ENCODE measurements at regions not wholly inside any gene's neighbourhood (a gene's known extent, or its start where the extent isn't known, plus 50 kb on each side); places are given as distances from the start of the nearest gene placed in this dataset.

- H3K4me2 ChIP-seq (ENCODE audit: low read depth, low read length, poor library complexity, severe bottlenecking) = no peak overlapping the region
- no peaks in the 10 kb centered on the region for H3K27me3 ChIP-seq (ENCODE audit: insufficient read depth, low read length, poor library complexity, severe bottlenecking)
- H3K4me1 ChIP-seq (ENCODE audit: insufficient read depth, low read length, poor library complexity, severe bottlenecking) = no peaks in the 10 kb centered on the region
- no peak overlapping the region for H3K9ac ChIP-seq (ENCODE audit: low read depth, low read length, poor library complexity, severe bottlenecking)
- no peaks in the 10 kb centered on the region for H4K20me1 ChIP-seq (ENCODE audit: insufficient read depth, low read length, poor library complexity, severe bottlenecking)
- no peaks in the 10 kb centered on the region for H3K36me3 ChIP-seq (ENCODE audit: insufficient read depth, low read length)
- H2AFZ ChIP-seq (ENCODE audit: low read length) = no peak overlapping the region
- H3K9me2 ChIP-seq (replicated peaks; ENCODE audit: low read depth, low read length) = no peaks in the 10 kb centered on the region
- no peaks in the 10 kb centered on the region for H3F3A ChIP-seq (ENCODE audit: low read depth)
- H3K9me3 ChIP-seq (ENCODE audit: insufficient read depth, low read depth, low read length) = no peaks in the 10 kb centered on the region
- no peak overlapping the region for H3K4me3 ChIP-seq (ENCODE audit: low read length, poor library complexity, severe bottlenecking)
- TF ChIP-seq EZH2phosphoT487 (IDR thresholded peaks at IDR 0.05; ENCODE audit: borderline replicate concordance) = no peak
- H3K79me2 ChIP-seq (ENCODE audit: insufficient read depth, low read length) = no peaks in the 10 kb centered on the region
Observed at GRCh38 chr9:28410411-28410810, 837.1 kb upstream of the C9orf72 start.

GRCh38 chr9:28413471-28413870 lies 840.2 kb upstream of the C9orf72 start:
- Histone ChIP-seq H3K79me2 (ENCODE audit: insufficient read depth, low read length) (no peaks in the 10 kb centered on the region), H3F3A (ENCODE audit: low read depth) (no peaks in the 10 kb centered on the region), H4K20me1 (ENCODE audit: insufficient read depth, low read length, poor library complexity, severe bottlenecking) (no peaks in the 10 kb centered on the region), H3K4me1 (ENCODE audit: insufficient read depth, low read length, poor library complexity, severe bottlenecking) (no peaks in the 10 kb centered on the region), H3K27me3 (ENCODE audit: insufficient read depth, low read length, poor library complexity, severe bottlenecking) (no peaks in the 10 kb centered on the region), H3K9me3 (ENCODE audit: insufficient read depth, low read depth, low read length) (no peaks in the 10 kb centered on the region), H3K4me2 (ENCODE audit: low read depth, low read length, poor library complexity, severe bottlenecking) (no peak overlapping the region), H3K4me3 (ENCODE audit: low read length, poor library complexity, severe bottlenecking) (no peak overlapping the region), H3K9me2 (replicated peaks; ENCODE audit: low read depth, low read length) (no peaks in the 10 kb centered on the region), H3K9ac (ENCODE audit: low read depth, low read length, poor library complexity, severe bottlenecking) (no peak overlapping the region), H2AFZ (ENCODE audit: low read length) (no peak overlapping the region), H3K36me3 (ENCODE audit: insufficient read depth, low read length) (no peaks in the 10 kb centered on the region)
- no peak for TF ChIP-seq EZH2phosphoT487 (IDR thresholded peaks at IDR 0.05; ENCODE audit: borderline replicate concordance)
- TF ChIP-seq CTCF (conservative IDR thresholded peaks at IDR 0.05; ENCODE audit: low read length) = no peak

GRCh38 chr9:28423255-28423654 lies 850.0 kb upstream of the C9orf72 start:
- Histone ChIP-seq H3K36me3 (ENCODE audit: insufficient read depth, low read length) (no peaks in the 10 kb centered on the region), H3K9me2 (replicated peaks; ENCODE audit: low read depth, low read length) (no peaks in the 10 kb centered on the region), H3K79me2 (ENCODE audit: insufficient read depth, low read length) (no peaks in the 10 kb centered on the region), H3K9me3 (ENCODE audit: insufficient read depth, low read depth, low read length) (no peaks in the 10 kb centered on the region), H3K9ac (ENCODE audit: low read depth, low read length, poor library complexity, severe bottlenecking) (no peak overlapping the region), H2AFZ (ENCODE audit: low read length) (no peak overlapping the region), H3F3A (ENCODE audit: low read depth) (no peaks in the 10 kb centered on the region), H3K4me3 (ENCODE audit: low read length, poor library complexity, severe bottlenecking) (no peak overlapping the region), H3K27me3 (ENCODE audit: insufficient read depth, low read length, poor library complexity, severe bottlenecking) (no peaks in the 10 kb centered on the region), H4K20me1 (ENCODE audit: insufficient read depth, low read length, poor library complexity, severe bottlenecking) (no peaks in the 10 kb centered on the region), H3K4me1 (ENCODE audit: insufficient read depth, low read length, poor library complexity, severe bottlenecking) (no peaks in the 10 kb centered on the region), H3K4me2 (ENCODE audit: low read depth, low read length, poor library complexity, severe bottlenecking) (no peak overlapping the region)
- no peak for TF ChIP-seq EZH2phosphoT487 (IDR thresholded peaks at IDR 0.05; ENCODE audit: borderline replicate concordance)
- TF ChIP-seq CTCF (conservative IDR thresholded peaks at IDR 0.05; ENCODE audit: low read length) = no peak

- H3K79me2 ChIP-seq (ENCODE audit: insufficient read depth, low read length) = no peaks in the 10 kb centered on the region
- no peaks in the 10 kb centered on the region for H3K27me3 ChIP-seq (ENCODE audit: insufficient read depth, low read length, poor library complexity, severe bottlenecking)
- no peaks in the 10 kb centered on the region for H3K4me1 ChIP-seq (ENCODE audit: insufficient read depth, low read length, poor library complexity, severe bottlenecking)
- H3K4me3 ChIP-seq (ENCODE audit: low read length, poor library complexity, severe bottlenecking) = no peak overlapping the region
- no peaks in the 10 kb centered on the region for H4K20me1 ChIP-seq (ENCODE audit: insufficient read depth, low read length, poor library complexity, severe bottlenecking)
- no peak overlapping the region for H3K9ac ChIP-seq (ENCODE audit: low read depth, low read length, poor library complexity, severe bottlenecking)
- H3K9me3 ChIP-seq (ENCODE audit: insufficient read depth, low read depth, low read length) = no peaks in the 10 kb centered on the region
- H3K4me2 ChIP-seq (ENCODE audit: low read depth, low read length, poor library complexity, severe bottlenecking) = no peak overlapping the region
- H2AFZ ChIP-seq (ENCODE audit: low read length) = no peak overlapping the region
- TF ChIP-seq EZH2phosphoT487 (IDR thresholded peaks at IDR 0.05; ENCODE audit: borderline replicate concordance) (no peak), CTCF (conservative IDR thresholded peaks at IDR 0.05; ENCODE audit: low read length) (no peak)
- no peaks in the 10 kb centered on the region for H3K36me3 ChIP-seq (ENCODE audit: insufficient read depth, low read length)
- no peaks in the 10 kb centered on the region for H3F3A ChIP-seq (ENCODE audit: low read depth)
- no peaks in the 10 kb centered on the region for H3K9me2 ChIP-seq (replicated peaks; ENCODE audit: low read depth, low read length)
Observed at GRCh38 chr9:28435456-28435855, 862.2 kb upstream of the C9orf72 start.

Data from Loucy (cell line).